ENCODE measurements at regions not wholly inside any gene's neighbourhood (a gene's known extent, or its start where the extent isn't known, plus 50 kb on each side); places are given as distances from the start of the nearest gene placed in this dataset.

- DNase-seq (no peak), ATAC-seq (ENCODE audit: insufficient read depth, low FRiP score) (no peak)
- H3K4me3 ChIP-seq = no peak overlapping the region
- H3K9ac ChIP-seq (ENCODE audit: insufficient read depth in 1 of 2, low read length in 2 of 2) = no peak overlapping the region
- H3K27me3 ChIP-seq (ENCODE audit: control insufficient read depth in 3 of 3, insufficient read depth in 3 of 3, low read length in 2 of 3) = no peaks in the 10 kb centered on the region
- WGBS, 2 donors = 79 to 86% methylated on average over 10 of the region's 10 CpGs
- no peak overlapping the region for H3K27ac ChIP-seq (ENCODE audit: low read depth in 1 of 2, low read length in 1 of 2)
- H3K4me1 ChIP-seq (ENCODE audit: control insufficient read depth in 5 of 5, insufficient read depth in 5 of 5, low read length in 5 of 5) = no peaks in the 10 kb centered on the region
- TF ChIP-seq CTCF (IDR thresholded peaks at IDR 0.05; ENCODE audit: control extremely low read depth, extremely low read depth) = no peak
- no peaks in the 10 kb centered on the region for H3K36me3 ChIP-seq (ENCODE audit: control insufficient read depth in 4 of 4, insufficient read depth in 4 of 4, low read length in 4 of 4)
- peaks cover 0 to 8% (median 0%) of the 10 kb centered on the region in 4 donors for H3K9me3 ChIP-seq (ENCODE audit: control insufficient read depth in 4 of 4, insufficient read depth in 3 of 4, low read length in 3 of 4)
Measured at GRCh38 chr2:114079366-114080004, 189.6 kb downstream of the ACTR3 start.

- Histone ChIP-seq H3K4me1 (ENCODE audit: control insufficient read depth in 5 of 5, insufficient read depth in 5 of 5, low read length in 5 of 5) (no peaks in the 10 kb centered on the region), H3K4me3 (peak overlapping the region; percentile 8), H3K9me3 (ENCODE audit: control insufficient read depth in 4 of 4, insufficient read depth in 3 of 4, low read length in 3 of 4) (peaks cover 0 to 6% (median 0%) of the 10 kb centered on the region in 4 donors), H3K27me3 (ENCODE audit: control insufficient read depth in 3 of 3, insufficient read depth in 3 of 3, low read length in 2 of 3) (no peaks in the 10 kb centered on the region), H3K27ac (ENCODE audit: low read depth in 1 of 2, low read length in 1 of 2) (no peak overlapping the region), H3K9ac (ENCODE audit: insufficient read depth in 1 of 2, low read length in 2 of 2) (no peak overlapping the region), H3K36me3 (ENCODE audit: control insufficient read depth in 4 of 4, insufficient read depth in 4 of 4, low read length in 4 of 4) (no peaks in the 10 kb centered on the region)
- ATAC-seq (ENCODE audit: insufficient read depth, low FRiP score) (no peak), DNase-seq (no peak)
- TF ChIP-seq CTCF (IDR thresholded peaks at IDR 0.05; ENCODE audit: control extremely low read depth, extremely low read depth) = no peak
- WGBS, 2 donors = 75 to 84% methylated on average over 7 of the region's 7 CpGs
Measured at GRCh38 chr2:114082731-114083433, 193.0 kb downstream of the ACTR3 start.

GRCh38 chr2:114083717-114084387, 194.0 kb downstream of the ACTR3 start:
- ATAC-seq (ENCODE audit: insufficient read depth, low FRiP score) = no peak
- no peaks in the 10 kb centered on the region for H3K36me3 ChIP-seq (ENCODE audit: control insufficient read depth in 4 of 4, insufficient read depth in 4 of 4, low read length in 4 of 4)
- H3K9ac ChIP-seq (ENCODE audit: insufficient read depth in 1 of 2, low read length in 2 of 2) = no peak overlapping the region
- H3K27ac ChIP-seq (ENCODE audit: low read depth in 1 of 2, low read length in 1 of 2) = no peak overlapping the region
- no peak overlapping the region for H3K4me3 ChIP-seq
- DNase-seq = no peak
- no peak for TF ChIP-seq CTCF (IDR thresholded peaks at IDR 0.05; ENCODE audit: control extremely low read depth, extremely low read depth)
- H3K4me1 ChIP-seq (ENCODE audit: control insufficient read depth in 5 of 5, insufficient read depth in 5 of 5, low read length in 5 of 5) = no peaks in the 10 kb centered on the region
- no peaks in the 10 kb centered on the region for H3K27me3 ChIP-seq (ENCODE audit: control insufficient read depth in 3 of 3, insufficient read depth in 3 of 3, low read length in 2 of 3)
- peaks cover 0 to 6% (median 0%) of the 10 kb centered on the region in 4 donors for H3K9me3 ChIP-seq (ENCODE audit: control insufficient read depth in 4 of 4, insufficient read depth in 3 of 4, low read length in 3 of 4)
- 63 to 70% methylated on average over 5 of the region's 6 CpGs for WGBS, 2 donors

Measured in lung (tissue), 11 donors.